Stimulated activated CD4-positive, alpha-beta T cell treated with anti-CD3 and anti-CD28 coated beads, Interleukin-2, amount 100 ng/mL, for 48 hours (primary cell): ENCODE measurements at regions not wholly inside any gene's neighbourhood (a gene's known extent, or its start where the extent isn't known, plus 50 kb on each side); places are given as distances from the start of the nearest gene placed in this dataset.
"Not testable (repeated sequence)": the region's sequence is repeated elsewhere in the genome, so short reads cannot be mapped to it uniquely, and the experiment has no call there.

Source experiments
- DNase-seq, 2 donors: peaks; one replicate each; pipeline ENCODE4 v3.0.0-alpha.2; 2020

GRCh38 chr12:67852701-67853100 is 136.5 kb upstream of the IFNG-AS1 start:
- no peak for DNase-seq

GRCh38 chr12:67853204-67853603 is 136.0 kb upstream of the IFNG-AS1 start:
- DNase-seq: no peak

DNA sequence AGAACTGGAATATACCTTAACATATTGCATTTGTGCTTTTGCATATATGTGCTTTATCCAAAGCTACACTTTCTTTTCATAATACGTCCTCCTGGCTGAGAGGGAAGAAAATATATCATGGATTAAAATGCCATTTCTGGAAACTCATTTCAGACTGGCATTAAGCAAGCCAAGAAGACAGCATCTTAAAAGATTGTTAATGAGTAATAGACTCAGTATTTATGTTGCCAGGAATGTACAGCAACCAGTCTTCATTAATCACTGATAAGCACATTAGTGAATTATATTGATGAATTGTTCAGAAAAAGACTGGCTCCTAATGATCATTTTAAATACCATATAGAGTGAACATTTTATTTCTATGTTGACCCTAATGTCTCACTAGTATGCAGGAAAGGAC is 134.9 kb upstream of the IFNG-AS1 start:
- DNase-seq: no peak

GRCh38 chr12:67855103-67855502 is 134.1 kb upstream of the IFNG-AS1 start:
- DNase-seq: no peak

DNA sequence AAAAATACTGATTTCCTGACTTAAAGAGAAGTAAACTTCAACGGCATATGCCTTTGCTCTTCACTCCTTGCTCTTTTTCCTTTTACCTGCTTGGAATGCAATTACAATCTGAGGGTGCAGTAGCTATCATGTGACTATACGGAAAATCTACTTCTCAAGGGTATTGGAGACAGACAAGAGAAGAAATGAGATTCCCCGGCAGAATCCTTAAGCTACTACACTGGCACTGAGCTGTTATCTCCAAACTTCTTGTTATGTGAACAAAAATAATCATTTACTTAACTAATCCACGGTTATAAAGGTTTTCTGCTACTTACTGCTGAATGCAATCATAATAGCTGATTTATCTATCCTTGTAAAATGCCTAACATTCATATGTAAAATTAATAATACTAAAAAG is 118.0 kb upstream of the IFNG-AS1 start:
- no peak for DNase-seq

DNA sequence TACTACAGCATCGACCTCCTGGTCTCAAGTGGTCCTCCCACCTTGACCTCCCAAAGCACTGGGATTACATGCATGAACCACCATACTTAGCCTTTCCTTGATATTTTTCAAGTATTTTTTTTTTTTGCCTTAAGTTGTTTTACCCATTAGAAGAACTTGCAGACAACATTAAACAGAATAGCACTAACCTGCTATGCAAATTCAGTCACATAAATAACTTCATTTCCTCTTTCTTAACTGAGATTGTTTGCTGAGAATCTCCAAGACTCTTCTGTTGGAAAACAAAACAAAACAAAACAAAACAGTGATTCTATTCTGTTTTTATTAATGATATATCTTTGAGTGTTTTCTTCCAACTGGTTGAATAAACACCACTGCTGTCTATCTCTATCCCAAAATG is 115.9 kb upstream of the IFNG-AS1 start:
- no peak for DNase-seq

DNA sequence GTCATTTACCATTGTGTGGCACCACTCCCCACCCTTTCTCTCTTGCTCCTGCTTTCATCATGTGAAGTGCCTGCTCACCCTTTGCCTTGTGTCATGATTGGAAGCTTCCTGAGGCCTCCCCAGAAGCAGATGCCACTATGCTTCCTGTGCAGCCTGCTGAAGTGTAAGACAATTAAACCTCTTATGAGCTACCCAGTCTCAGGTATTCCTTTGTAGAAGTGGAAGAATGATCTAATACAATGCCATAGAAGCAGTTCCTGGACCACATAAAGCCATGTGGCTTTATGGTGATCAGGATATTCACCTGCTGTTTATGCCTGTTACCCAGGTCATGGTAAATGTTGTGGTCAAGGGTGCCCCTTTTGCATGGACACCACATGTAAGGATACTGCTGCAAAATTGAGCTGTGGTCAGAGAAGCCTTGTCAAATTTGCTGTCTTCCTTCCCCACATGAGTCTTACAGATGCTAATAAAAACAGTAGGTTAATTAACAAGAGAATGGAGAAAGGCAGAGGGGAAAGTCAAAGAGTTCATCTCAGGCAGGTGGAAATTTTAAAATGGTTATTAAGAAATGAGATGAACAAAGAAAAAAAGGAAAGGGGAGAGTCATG is 112.8 kb upstream of the IFNG-AS1 start:
- DNase-seq: no peak

DNA sequence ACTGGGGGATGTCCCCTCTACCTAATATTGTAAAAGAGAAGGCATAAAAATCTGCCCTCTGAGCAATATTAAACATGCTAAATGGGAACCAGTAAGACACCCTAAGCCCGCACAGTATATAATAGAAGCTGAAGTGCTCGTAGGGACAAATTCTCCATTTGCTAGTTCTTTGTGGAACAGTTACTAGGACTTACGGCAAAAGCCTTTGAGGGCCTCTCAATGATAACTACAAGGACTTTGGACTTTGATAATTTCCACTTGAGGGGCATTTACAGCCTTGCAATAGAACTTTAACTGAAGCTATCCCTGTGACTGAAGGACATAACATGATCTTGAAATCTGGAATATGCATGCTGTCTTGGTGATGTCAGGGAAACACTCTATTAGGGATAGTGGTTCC is 111.5 kb upstream of the IFNG-AS1 start:
- DNase-seq: no peak

DNA sequence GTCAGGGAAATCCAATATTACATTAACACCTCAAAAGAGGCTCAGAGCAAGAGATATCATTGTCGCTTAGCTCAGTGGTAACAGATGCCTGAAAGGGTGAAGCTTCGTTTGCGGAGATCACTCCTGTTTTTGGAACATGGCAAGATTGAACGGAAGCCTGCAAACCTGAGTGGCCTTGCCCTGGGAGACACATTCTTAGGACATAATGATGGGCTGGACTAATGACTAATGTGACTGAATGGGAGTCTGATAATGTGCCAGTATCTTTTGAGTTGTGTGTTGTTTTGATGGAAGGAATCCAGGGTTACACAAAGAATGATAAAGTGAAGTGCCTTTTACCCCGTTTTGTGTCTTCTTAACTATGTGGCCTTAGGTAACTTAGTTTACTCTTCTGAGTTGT is 109.3 kb upstream of the IFNG-AS1 start:
- no peak for DNase-seq

GRCh38 chr12:67881565-67881964 is 107.7 kb upstream of the IFNG-AS1 start:
- DNase-seq: no peak

DNA sequence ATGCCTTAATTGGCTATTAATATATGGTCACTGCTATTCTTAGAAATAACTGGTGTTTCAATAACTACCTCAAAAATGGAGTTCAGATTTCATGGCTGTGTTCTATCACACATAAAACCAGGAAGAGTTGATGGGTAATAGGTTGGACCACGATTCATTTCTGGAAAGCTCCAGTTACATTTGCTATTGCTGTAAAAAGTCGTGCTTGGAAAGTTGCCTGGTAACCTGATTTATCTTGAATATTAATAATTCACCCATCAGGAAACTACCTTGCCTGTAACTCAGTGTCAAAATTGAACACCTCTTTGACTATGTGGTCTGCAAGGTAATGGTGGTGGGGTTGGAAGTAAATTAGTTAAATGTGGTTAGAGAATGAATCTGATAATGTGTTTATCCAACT is 104.7 kb upstream of the IFNG-AS1 start:
- DNase-seq: no peak

- DNase-seq: no peak
These were observed 103.7 kb upstream of the IFNG-AS1 start for GRCh38 chr12:67885375-67886169.

GRCh38 chr12:67887065-67887464 is 102.2 kb upstream of the IFNG-AS1 start:
- DNase-seq: no peak

DNA sequence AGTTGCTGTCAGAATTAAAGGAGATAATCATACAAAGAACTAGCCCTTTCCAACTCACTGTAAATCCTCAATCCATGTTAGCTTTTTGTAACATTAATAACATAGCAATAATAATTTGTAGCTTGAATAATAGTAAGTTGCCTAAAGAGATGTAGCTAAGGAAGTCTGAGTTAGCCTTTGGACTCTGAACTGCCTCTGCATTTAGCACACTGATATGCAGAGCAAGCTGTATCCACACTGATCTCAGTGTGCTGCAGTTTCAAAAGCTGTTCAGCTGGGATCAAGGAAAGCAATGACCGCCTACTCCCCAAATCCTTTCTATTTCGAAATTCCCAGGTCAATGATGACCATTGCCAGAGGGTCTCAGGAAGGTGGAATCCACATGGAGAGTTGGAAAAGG is 99.3 kb upstream of the IFNG-AS1 start:
- DNase-seq: no peak

DNA sequence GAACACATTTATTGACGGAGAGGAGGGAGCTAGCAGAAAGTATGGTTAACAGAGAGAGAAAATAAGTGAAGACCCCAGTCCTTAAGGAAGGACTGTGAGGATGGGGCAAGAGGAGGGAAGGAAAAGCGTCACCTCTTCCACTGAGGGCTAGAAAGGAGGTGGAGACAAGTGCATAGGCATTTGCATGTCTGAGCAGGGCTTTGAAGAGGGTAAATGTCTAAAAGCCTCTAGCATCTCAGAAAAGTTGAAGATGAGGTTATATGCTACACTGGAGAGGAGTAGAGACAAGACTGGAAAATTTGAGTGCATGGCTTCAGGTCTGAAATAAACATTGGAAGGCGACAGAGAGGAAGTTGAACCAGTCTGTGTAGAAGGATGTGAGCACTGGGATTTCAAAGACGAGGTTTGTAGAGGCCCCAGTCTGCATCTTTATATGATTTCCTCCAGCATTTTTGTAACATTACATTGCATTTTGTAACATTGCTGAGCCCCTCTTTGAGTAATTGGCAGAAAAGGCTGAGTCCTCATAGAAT is 98.5 kb upstream of the IFNG-AS1 start:
- DNase-seq: no peak

DNA sequence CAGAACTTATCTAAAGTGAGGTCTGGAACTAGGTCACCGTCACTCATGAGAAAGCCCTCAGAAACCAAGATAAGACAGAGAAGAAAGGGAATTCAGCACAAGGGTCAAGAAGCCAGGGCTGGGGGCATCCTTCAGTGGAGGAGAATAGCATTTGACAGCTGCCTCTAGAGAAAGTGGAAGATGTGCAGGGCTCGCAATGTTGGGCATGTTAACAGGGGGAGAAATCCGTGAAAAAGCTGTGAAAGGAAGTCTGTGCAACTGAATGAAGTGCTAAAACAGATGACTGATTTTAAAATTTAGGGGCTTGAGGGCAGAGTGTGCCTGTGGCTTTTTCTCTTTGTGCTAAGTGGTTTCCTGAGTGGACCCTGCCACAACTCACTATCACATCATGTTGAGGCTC is 97.7 kb upstream of the IFNG-AS1 start:
- no peak for DNase-seq

GRCh38 chr12:67892259-67893021 is 96.8 kb upstream of the IFNG-AS1 start:
- no peak for DNase-seq

GRCh38 chr12:67893022-67893580 is 96.1 kb upstream of the IFNG-AS1 start:
- DNase-seq: no peak

- not testable (repeated sequence) for DNase-seq
These were observed 88.8 kb upstream of the IFNG-AS1 start for GRCh38 chr12:67900418-67900817.

DNA sequence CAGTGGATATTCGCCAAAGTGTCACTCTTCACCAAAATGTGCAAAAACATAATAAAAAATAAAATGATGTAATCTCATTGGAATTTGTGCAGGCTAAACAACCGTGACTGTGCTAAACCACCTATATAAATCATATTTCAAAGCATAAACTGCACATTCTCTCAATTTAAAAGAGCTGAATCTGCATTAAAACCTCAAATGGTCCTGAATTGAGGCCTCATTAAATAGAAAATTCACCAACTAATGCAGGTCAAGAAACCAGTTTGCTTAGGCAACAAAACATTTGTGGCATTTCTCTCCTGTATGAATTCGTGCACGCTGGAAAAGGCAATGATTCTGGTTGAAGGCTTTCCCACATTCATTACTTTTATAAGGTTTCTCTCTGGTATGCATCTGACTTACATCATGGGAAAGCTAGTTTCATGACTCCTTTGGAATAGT is 80.1 kb upstream of the IFNG-AS1 start:
- DNase-seq: no peak

DNA sequence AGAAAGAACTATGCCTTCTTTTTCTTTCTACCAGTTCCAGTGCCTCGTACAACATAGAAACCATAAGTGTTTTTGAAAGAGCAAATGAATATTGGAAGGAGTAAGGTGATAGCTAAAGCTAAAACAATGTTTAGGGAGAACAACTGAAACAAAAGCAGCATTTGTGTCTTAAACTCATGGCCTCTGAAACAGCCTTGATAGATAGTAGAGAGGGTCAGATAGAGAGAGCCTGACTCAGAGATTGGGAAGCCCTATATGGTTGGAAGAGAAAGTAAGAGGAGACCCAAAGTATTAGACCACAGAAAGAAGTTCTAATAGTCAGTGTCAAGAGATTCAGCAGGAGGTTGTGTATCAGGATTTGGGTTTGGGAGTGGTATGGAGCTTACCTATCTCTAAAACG is 79.6 kb upstream of the IFNG-AS1 start:
- DNase-seq: no peak

GRCh38 chr12:67910360-67911274 is 78.6 kb upstream of the IFNG-AS1 start:
- DNase-seq: no peak
